ENCODE measurements at regions not wholly inside any gene's neighbourhood (a gene's known extent, or its start where the extent isn't known, plus 50 kb on each side); places are given as distances from the start of the nearest gene placed in this dataset.

GRCh38 chr2:226677080-226677479 is 122.5 kb downstream of the IRS1 start:
- no peak for DNase-seq (ENCODE audit: low read depth in 2 of 2)
- TF ChIP-seq CTCF (conservative IDR thresholded peaks at IDR 0.05 in 1 of 2, IDR thresholded peaks at IDR 0.05 in 1 of 2; ENCODE audit: low read depth in 1 of 2, low read length in 2 of 2), result no peak
- no peak for TF ChIP-seq EZH2 (IDR thresholded peaks at IDR 0.05; ENCODE audit: low read length, missing control alignments)
- Histone ChIP-seq H3K27ac (ENCODE audit: insufficient read depth, low read length) (no peak overlapping the region), H2AFZ (ENCODE audit: low read length) (no peak overlapping the region), H3K9ac (ENCODE audit: insufficient read depth, low read length) (no peak overlapping the region), H4K20me1 (ENCODE audit: control insufficient read depth, extremely low read depth, insufficient read depth, low read length) (no peaks in the 10 kb centered on the region), H3K4me1 (ENCODE audit: control insufficient read depth, extremely low read depth, insufficient read depth, low read length) (peaks cover 4% of the 10 kb centered on the region), H3K4me3 (replicated peaks in 1 of 4; ENCODE audit: control extremely low read depth in 1 of 4, insufficient read depth in 1 of 4, low read depth in 3 of 4, low read length in 4 of 4) (no peak overlapping the region), H3K79me2 (ENCODE audit: control insufficient read depth, insufficient read depth, low read length) (no peaks in the 10 kb centered on the region), H3K9me3 (ENCODE audit: control insufficient read depth, insufficient read depth, low read depth, low read length) (no peaks in the 10 kb centered on the region), H3K27me3 (ENCODE audit: control insufficient read depth, insufficient read depth, low read length) (no peaks in the 10 kb centered on the region), H3K4me2 (ENCODE audit: extremely low read depth, insufficient read depth, low read length) (no peak overlapping the region), H3K36me3 (ENCODE audit: control insufficient read depth, insufficient read depth, low read length) (no peaks in the 10 kb centered on the region)

GRCh38 chr2:226676618-226677017 is 123.0 kb downstream of the IRS1 start:
- no peak for TF ChIP-seq CTCF (conservative IDR thresholded peaks at IDR 0.05 in 1 of 2, IDR thresholded peaks at IDR 0.05 in 1 of 2; ENCODE audit: low read depth in 1 of 2, low read length in 2 of 2)
- TF ChIP-seq EZH2 (IDR thresholded peaks at IDR 0.05; ENCODE audit: low read length, missing control alignments), result no peak
- H3K4me1 ChIP-seq (ENCODE audit: control insufficient read depth, extremely low read depth, insufficient read depth, low read length), result peaks cover 4% of the 10 kb centered on the region
- no peaks in the 10 kb centered on the region for H4K20me1 ChIP-seq (ENCODE audit: control insufficient read depth, extremely low read depth, insufficient read depth, low read length)
- H3K27ac ChIP-seq (ENCODE audit: insufficient read depth, low read length), result no peak overlapping the region
- no peaks in the 10 kb centered on the region for H3K79me2 ChIP-seq (ENCODE audit: control insufficient read depth, insufficient read depth, low read length)
- no peaks in the 10 kb centered on the region for H3K9me3 ChIP-seq (ENCODE audit: control insufficient read depth, insufficient read depth, low read depth, low read length)
- no peak for DNase-seq (ENCODE audit: low read depth in 2 of 2)
- no peak overlapping the region for H3K4me2 ChIP-seq (ENCODE audit: extremely low read depth, insufficient read depth, low read length)
- no peak overlapping the region for H3K4me3 ChIP-seq (replicated peaks in 1 of 4; ENCODE audit: control extremely low read depth in 1 of 4, insufficient read depth in 1 of 4, low read depth in 3 of 4, low read length in 4 of 4)
- no peaks in the 10 kb centered on the region for H3K36me3 ChIP-seq (ENCODE audit: control insufficient read depth, insufficient read depth, low read length)
- H2AFZ ChIP-seq (ENCODE audit: low read length), result no peak overlapping the region
- no peak overlapping the region for H3K9ac ChIP-seq (ENCODE audit: insufficient read depth, low read length)
- H3K27me3 ChIP-seq (ENCODE audit: control insufficient read depth, insufficient read depth, low read length), result no peaks in the 10 kb centered on the region

GRCh38 chr2:226674123-226674522 is 125.5 kb downstream of the IRS1 start:
- H3K4me1 ChIP-seq (ENCODE audit: control insufficient read depth, extremely low read depth, insufficient read depth, low read length), result peaks cover 4% of the 10 kb centered on the region
- H3K27ac ChIP-seq (ENCODE audit: insufficient read depth, low read length), result no peak overlapping the region
- no peak overlapping the region for H3K9ac ChIP-seq (ENCODE audit: insufficient read depth, low read length)
- no peak overlapping the region for H3K4me2 ChIP-seq (ENCODE audit: extremely low read depth, insufficient read depth, low read length)
- H4K20me1 ChIP-seq (ENCODE audit: control insufficient read depth, extremely low read depth, insufficient read depth, low read length), result no peaks in the 10 kb centered on the region
- no peak overlapping the region for H2AFZ ChIP-seq (ENCODE audit: low read length)
- H3K79me2 ChIP-seq (ENCODE audit: control insufficient read depth, insufficient read depth, low read length), result no peaks in the 10 kb centered on the region
- peak; percentile 13 to 54 for DNase-seq (ENCODE audit: low read depth in 2 of 2)
- no peak overlapping the region for H3K4me3 ChIP-seq (replicated peaks in 1 of 4; ENCODE audit: control extremely low read depth in 1 of 4, insufficient read depth in 1 of 4, low read depth in 3 of 4, low read length in 4 of 4)
- H3K9me3 ChIP-seq (ENCODE audit: control insufficient read depth, insufficient read depth, low read depth, low read length), result no peaks in the 10 kb centered on the region
- H3K27me3 ChIP-seq (ENCODE audit: control insufficient read depth, insufficient read depth, low read length), result no peaks in the 10 kb centered on the region
- no peak for TF ChIP-seq EZH2 (IDR thresholded peaks at IDR 0.05; ENCODE audit: low read length, missing control alignments)
- no peak for TF ChIP-seq CTCF (conservative IDR thresholded peaks at IDR 0.05 in 1 of 2, IDR thresholded peaks at IDR 0.05 in 1 of 2; ENCODE audit: low read depth in 1 of 2, low read length in 2 of 2)
- no peaks in the 10 kb centered on the region for H3K36me3 ChIP-seq (ENCODE audit: control insufficient read depth, insufficient read depth, low read length)
